IMR-90 (cell line): ENCODE measurements at regions not wholly inside any gene's neighbourhood (a gene's known extent, or its start where the extent isn't known, plus 50 kb on each side); places are given as distances from the start of the nearest gene placed in this dataset.

ENCODE experiments used
- ATAC-seq: fragments of 200-7000 bp; cut with Tn5 transposase; 2 replicates; pipeline ENCODE4 v1.9.1; 2020; ENCODE audit warnings: low read depth, mild to moderate bottlenecking, moderate library complexity
- BruUV-seq: library from RNA; stranded (reverse); fragments of 400-500 nt; replicated peaks from 2 replicates; lab custom pipeline; 2021; lab: Mats Ljungman, UMichigan
- CTCF ChIA-PET: fragments of 300-600 bp; formaldehyde crosslinking; extraction: SDS; loops from one replicate; lab custom pipeline; 2021; ENCODE audit warnings: antibody characterized with exemption; lab: Yijun Ruan, JAX
- POLR2A ChIA-PET: fragments of 300-600 bp; sonication (Branson Sonifier 250); formaldehyde crosslinking; loops from one replicate; lab custom pipeline; 2022; ENCODE audit warnings: antibody characterized with exemption; ENCODE audit not compliant: unreplicated experiment; lab: Charles Lee
- DNase-seq: peaks from one replicate; pipeline ENCODE4 v3.0.0; 2013
- H2AFZ ChIP-seq: replicated peaks from 2 replicates; pipeline ENCODE3; 2013; ENCODE audit warnings: low read length, mild to moderate bottlenecking; ENCODE audit not compliant: poor library complexity
- H2AK5ac ChIP-seq: 2 replicates; pipeline ENCODE4 v1.6.1; 2013; ENCODE audit warnings: low read depth, low read length, inconsistent platforms
- H2AK9ac ChIP-seq: replicated peaks from 2 replicates; pipeline ENCODE3; 2013; ENCODE audit warnings: mild to moderate bottlenecking, low read depth, low read length, moderate library complexity; ENCODE audit not compliant: poor library complexity
- H2BK120ac ChIP-seq: 2 replicates; pipeline ENCODE4 v1.6.1; 2013; ENCODE audit warnings: low read depth, low read length, inconsistent platforms
- H2BK15ac ChIP-seq: 3 replicates; pipeline ENCODE4 v1.6.1; 2013; ENCODE audit warnings: low read depth, low read length, inconsistent platforms
- H2BK20ac ChIP-seq: 2 replicates; pipeline ENCODE4 v1.6.1; 2013; ENCODE audit warnings: low read depth, mild to moderate bottlenecking, inconsistent platforms, low read length, moderate library complexity
- H2BK5ac ChIP-seq: 2 replicates; pipeline ENCODE4 v1.6.1; 2013; ENCODE audit warnings: mild to moderate bottlenecking, low read depth, low read length, inconsistent platforms; ENCODE audit not compliant: poor library complexity, severe bottlenecking
- H3K14ac ChIP-seq: replicated peaks from 2 replicates; pipeline ENCODE4 v1.6.1; 2013; ENCODE audit warnings: low read depth, low read length, inconsistent platforms
- H3K18ac ChIP-seq: 2 replicates; pipeline ENCODE4 v1.6.1; 2013; ENCODE audit warnings: low read depth, low read length, control low read depth
- H3K23ac ChIP-seq: 2 replicates; pipeline ENCODE4 v1.6.1; 2013; ENCODE audit warnings: low read depth, low read length, inconsistent platforms
- H3K27ac ChIP-seq: 2 replicates; pipeline ENCODE4 v1.5.1; 2013; ENCODE audit warnings: mild to moderate bottlenecking, control low read depth, low read length; ENCODE audit not compliant: insufficient read depth
- H3K27me3 ChIP-seq: 2 replicates; pipeline ENCODE4 v1.6.1; 2013; ENCODE audit warnings: low read length; ENCODE audit not compliant: control insufficient read depth, insufficient read depth
- H3K36me3 ChIP-seq: 2 replicates; pipeline ENCODE4 v1.6.1; 2013; ENCODE audit warnings: low read length, mixed read lengths; ENCODE audit not compliant: control insufficient read depth, insufficient read depth
- H3K4ac ChIP-seq: 2 replicates; pipeline ENCODE4 v1.6.1; 2013; ENCODE audit warnings: low read depth, low read length, inconsistent platforms
- H3K4me1 ChIP-seq: 2 replicates; pipeline ENCODE4 v1.6.1; 2013; ENCODE audit warnings: low read length, mixed read lengths; ENCODE audit not compliant: control insufficient read depth, insufficient read depth
- H3K4me2 ChIP-seq: 2 replicates; pipeline ENCODE4 v1.6.1; 2013; ENCODE audit warnings: low read depth, mild to moderate bottlenecking, control low read depth, low read length, moderate library complexity
- H3K4me3 ChIP-seq: 2 replicates; pipeline ENCODE4 v1.5.1; 2013; ENCODE audit warnings: low read depth, mild to moderate bottlenecking, control low read depth, low read length, moderate library complexity; ENCODE audit not compliant: insufficient read depth
- H3K56ac ChIP-seq: 2 replicates; pipeline ENCODE4 v1.6.1; 2013; ENCODE audit warnings: low read length, inconsistent platforms; ENCODE audit not compliant: insufficient read depth; ENCODE audit errors: extremely low read depth
- H3K79me1 ChIP-seq, 2 experiments: 2 replicates each; pipeline ENCODE4 v1.6.1; 2013; ENCODE audit warnings: low read length in 2 of 2, inconsistent platforms in 1 of 2, low read depth in 1 of 2
- H3K9ac ChIP-seq: 2 replicates; pipeline ENCODE4 v1.6.1; 2013; ENCODE audit warnings: low read depth, low read length, control low read depth
- H3K9me1 ChIP-seq: 2 replicates; pipeline ENCODE4 v1.6.1; 2013; ENCODE audit warnings: low read length, inconsistent platforms; ENCODE audit not compliant: insufficient read depth
- H3K9me3 ChIP-seq: 2 replicates; pipeline ENCODE4 v1.6.1; 2013; ENCODE audit warnings: low read length; ENCODE audit not compliant: control insufficient read depth, insufficient read depth
- H4K20me1 ChIP-seq: 2 replicates; pipeline ENCODE4 v1.6.1; 2013; ENCODE audit warnings: low read length, inconsistent platforms; ENCODE audit not compliant: insufficient read depth
- H4K5ac ChIP-seq: 2 replicates; pipeline ENCODE4 v1.6.1; 2013; ENCODE audit warnings: mild to moderate bottlenecking, low read depth, low read length, control low read depth
- H4K8ac ChIP-seq, 2 experiments: 2 replicates each; pipeline ENCODE4 v1.6.1; 2013; ENCODE audit warnings: low read depth in 2 of 2, low read length in 2 of 2, control low read depth in 1 of 2, inconsistent platforms in 1 of 2
- H4K91ac ChIP-seq: 2 replicates; pipeline ENCODE4 v1.6.1; 2013; ENCODE audit warnings: low read depth, low read length, inconsistent platforms; ENCODE audit not compliant: insufficient read depth
- POLR2A ChIP-seq: IDR thresholded peaks from 2 replicates; pipeline ENCODE4 v1.6.1; 2012; ENCODE audit warnings: mild to moderate bottlenecking, low read depth, low read length
- RCOR1 ChIP-seq: IDR thresholded peaks from 2 replicates; pipeline ENCODE4 v1.6.1; 2012; ENCODE audit warnings: mild to moderate bottlenecking, low read length, improper control_type of control experiment; ENCODE audit not compliant: insufficient replicate concordance
- WGBS, 2 experiments: methylation state at CpG; one replicate each; pipeline versions ENCODE4 v1.1.5 to v1.1.7; 2013; ENCODE audit warnings: missing lambda C conversion rate in 2 of 2; ENCODE audit not compliant: insufficient read length in 1 of 2; ENCODE audit errors: extremely low coverage in 2 of 2; 5-methylcytosine and 5-hydroxymethylcytosine counted together
- dilution Hi-C: fragments of 300-500 bp; cut with HindIII; formaldehyde crosslinking; loops from one replicate; pipeline ENCODE4 v1.14.3; 2018; ENCODE audit warnings: low sequenced_read_pairs; ENCODE audit not compliant: unreplicated experiment
- in situ Hi-C: fragments of 300-500 bp; cut with MboI; formaldehyde crosslinking; loops from 3 replicates; pipeline ENCODE4 v1.14.3; 2019; ENCODE audit warnings: low sequenced_read_pairs, inconsistent platforms, mixed read lengths
- intact Hi-C: fragments of 100-400 bp; cut with micrococcal nuclease; formaldehyde crosslinking; loops from 2 replicates; pipeline ENCODE4 v1.10.0; 2022

GRCh38 chr2:144825331-144826020 lies 305.6 kb upstream of the ZEB2 start:
- Histone ChIP-seq H4K5ac (no peak overlapping the region), H4K20me1 (no peaks in the 10 kb centered on the region), H3K9me1 (no peaks in the 10 kb centered on the region), H2BK20ac (no peak overlapping the region), H2BK15ac (no peak overlapping the region), H3K14ac (no peak overlapping the region), H3K4me1 (peaks cover 3% of the 10 kb centered on the region; the same call in 1 of the 2 replicates), H2AK9ac (no peak overlapping the region), H4K91ac (no peak overlapping the region), H2AK5ac (no peak overlapping the region), H2BK5ac (no peak overlapping the region), H3K27me3 (no peaks in the 10 kb centered on the region), H4K8ac (no peak overlapping the region), H3K4ac (no peak overlapping the region), H3K18ac (no peak overlapping the region), H3K56ac (no peak overlapping the region), H3K4me2 (no peak overlapping the region), H2BK120ac (no peak overlapping the region), H3K9ac (no peak overlapping the region), H3K4me3 (no peak overlapping the region), H3K23ac (no peak overlapping the region), H2AFZ (no peak overlapping the region), H3K9me3 (peaks cover 3% of the 10 kb centered on the region; the same call in 1 of the 2 replicates), H3K79me1 (no peaks in the 10 kb centered on the region), H3K27ac (no peak overlapping the region), H3K36me3 (no peaks in the 10 kb centered on the region)
- intact Hi-C loops: no loop called here
- CTCF ChIA-PET: no interaction called here
- dilution Hi-C loops: no loop called here
- no peak for TF ChIP-seq POLR2A
- no peak for TF ChIP-seq RCOR1
- BruUV-seq: no TSS peak
- POLR2A ChIA-PET: no interaction called here
- DNase-seq: no peak
- WGBS, 2 experiments: no CpG with 5 or more reads among the region's 3 CpGs
- no peak for ATAC-seq
- in situ Hi-C loops: no loop called here
